ENCODE measurements at regions not wholly inside any gene's neighbourhood (a gene's known extent, or its start where the extent isn't known, plus 50 kb on each side); places are given as distances from the start of the nearest gene placed in this dataset.
A peak's percentile ranks its signal among the peaks of the same experiment; 100 is the strongest.

DNA sequence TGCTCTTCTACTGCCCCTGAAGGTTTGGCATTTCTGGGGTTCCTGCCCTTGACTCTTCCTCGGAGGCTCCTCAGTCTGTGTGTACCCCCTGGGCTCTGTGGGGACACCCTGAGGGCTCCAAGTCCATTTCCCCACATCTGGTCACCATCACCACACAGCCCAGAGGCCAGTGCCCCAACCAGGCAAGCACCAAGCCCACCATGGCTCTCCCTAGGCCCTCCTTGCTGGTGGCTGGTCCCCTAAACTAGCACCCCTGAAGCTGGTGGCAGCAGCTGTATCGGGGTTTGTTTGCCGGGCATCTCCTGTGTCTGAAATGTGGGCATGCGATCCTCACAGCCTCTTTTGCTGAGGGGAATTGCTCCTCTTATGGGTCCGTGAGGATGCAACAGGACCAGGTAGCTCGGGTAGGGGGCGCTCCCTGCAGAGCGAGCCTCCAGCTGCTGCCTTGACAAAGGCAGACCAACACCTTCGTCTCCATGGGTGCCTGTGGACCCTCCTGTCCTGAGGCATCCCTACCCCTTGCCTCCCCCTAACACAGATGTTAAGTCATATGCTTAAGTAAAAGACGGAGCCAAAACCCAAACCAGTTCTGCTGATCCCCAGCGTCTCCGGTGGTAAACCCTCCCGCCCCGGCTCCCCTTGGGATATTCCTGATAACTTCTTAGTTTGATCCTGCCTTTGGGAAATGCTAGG lies 138.9 kb upstream of the IRX4 start:
- 89% methylated on average over 12 of the region's 14 CpGs for WGBS (ENCODE audit: insufficient coverage)

DNA sequence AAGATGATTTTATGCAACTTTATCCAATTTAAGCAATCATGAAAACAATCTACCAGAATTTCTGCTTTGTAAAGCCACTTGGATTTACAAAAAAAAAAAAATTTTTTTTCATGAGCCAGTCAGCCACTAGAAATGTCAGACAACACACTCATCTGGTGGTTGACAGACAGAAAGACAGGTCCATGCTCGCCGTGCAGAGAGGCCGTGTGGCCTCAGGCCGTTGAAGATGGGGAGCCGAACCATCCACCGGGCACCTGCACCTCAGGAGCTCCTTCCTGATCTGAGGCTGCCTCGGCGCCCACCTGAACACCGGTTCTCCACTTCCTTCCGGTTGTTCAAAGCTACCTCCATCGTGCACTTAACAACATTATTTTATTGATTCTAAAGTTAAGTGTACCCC lies 138.0 kb upstream of the IRX4 start:
- H3K27me3 ChIP-seq (replicated peaks in 2 of 5; ENCODE audit: control insufficient read depth in 4 of 5, insufficient read depth in 5 of 5, low read length in 4 of 5), result peaks cover 0 to 13% (median 0%) of the 10 kb centered on the region in 5 experiments
- no peak for DNase-seq
- no peaks in the 10 kb centered on the region for H3K36me3 ChIP-seq (ENCODE audit: control insufficient read depth in 4 of 4, insufficient read depth in 4 of 4, low read length in 3 of 4)
- H3K4me3 ChIP-seq (ENCODE audit: control insufficient read depth in 1 of 7, extremely low read depth in 1 of 7, insufficient read depth in 4 of 7, low read depth in 2 of 7, low read length in 6 of 7), result no peak overlapping the region
- peaks cover 0 to 2% (median 0%) of the 10 kb centered on the region in 5 experiments for H3K9me3 ChIP-seq (ENCODE audit: control extremely low read depth in 1 of 5, control insufficient read depth in 4 of 5, insufficient read depth in 2 of 5, low read depth in 1 of 5, low read length in 4 of 5)
- CTCF ChIA-PET, result no interaction called here
- no peak overlapping the region for H3K27ac ChIP-seq (ENCODE audit: insufficient read depth in 1 of 2, low read depth in 1 of 2, low read length in 2 of 2, poor library complexity in 1 of 2, severe bottlenecking in 2 of 2)
- POLR2A ChIA-PET, result no interaction called here
- H3K4me1 ChIP-seq (ENCODE audit: control extremely low read depth in 1 of 4, control insufficient read depth in 4 of 4, insufficient read depth in 4 of 4, low read length in 3 of 4), result no peaks in the 10 kb centered on the region
- WGBS (ENCODE audit: insufficient coverage), result 96% methylated on average over 6 of the region's 11 CpGs

More for the DNA sequence above, 138.9 kb upstream of the IRX4 start:
- Histone ChIP-seq H3K27ac (ENCODE audit: insufficient read depth in 1 of 2, low read depth in 1 of 2, low read length in 2 of 2, poor library complexity in 1 of 2, severe bottlenecking in 2 of 2) (no peak overlapping the region), H3K36me3 (ENCODE audit: control insufficient read depth in 4 of 4, insufficient read depth in 4 of 4, low read length in 3 of 4) (no peaks in the 10 kb centered on the region), H3K27me3 (replicated peaks in 2 of 5; ENCODE audit: control insufficient read depth in 4 of 5, insufficient read depth in 5 of 5, low read length in 4 of 5) (peaks cover 0 to 13% (median 0%) of the 10 kb centered on the region in 5 experiments), H3K4me3 (ENCODE audit: control insufficient read depth in 1 of 7, extremely low read depth in 1 of 7, insufficient read depth in 4 of 7, low read depth in 2 of 7, low read length in 6 of 7) (no peak overlapping the region), H3K4me1 (ENCODE audit: control extremely low read depth in 1 of 4, control insufficient read depth in 4 of 4, insufficient read depth in 4 of 4, low read length in 3 of 4) (no peaks in the 10 kb centered on the region), H3K9me3 (ENCODE audit: control extremely low read depth in 1 of 5, control insufficient read depth in 4 of 5, insufficient read depth in 2 of 5, low read depth in 1 of 5, low read length in 4 of 5) (peaks cover 0 to 2% (median 0%) of the 10 kb centered on the region in 5 experiments)
- ChIA-PET POLR2A (no interaction called here), CTCF (no interaction called here)
- no peak for DNase-seq

- H3K9me3 ChIP-seq (ENCODE audit: control extremely low read depth in 1 of 5, control insufficient read depth in 4 of 5, insufficient read depth in 2 of 5, low read depth in 1 of 5, low read length in 4 of 5), result no peaks in the 10 kb centered on the region
- WGBS (ENCODE audit: insufficient coverage), result 85% methylated on average over 9 of the region's 9 CpGs
- no peak overlapping the region for H3K4me3 ChIP-seq (ENCODE audit: control insufficient read depth in 1 of 7, extremely low read depth in 1 of 7, insufficient read depth in 4 of 7, low read depth in 2 of 7, low read length in 6 of 7)
- no peaks in the 10 kb centered on the region for H3K36me3 ChIP-seq (ENCODE audit: control insufficient read depth in 4 of 4, insufficient read depth in 4 of 4, low read length in 3 of 4)
- ChIA-PET CTCF (no interaction called here), POLR2A (no interaction called here)
- peaks cover 0 to 15% (median 0%) of the 10 kb centered on the region in 5 experiments for H3K27me3 ChIP-seq (replicated peaks in 2 of 5; ENCODE audit: control insufficient read depth in 4 of 5, insufficient read depth in 5 of 5, low read length in 4 of 5)
- H3K4me1 ChIP-seq (ENCODE audit: control extremely low read depth in 1 of 4, control insufficient read depth in 4 of 4, insufficient read depth in 4 of 4, low read length in 3 of 4), result no peaks in the 10 kb centered on the region
- no peak overlapping the region for H3K27ac ChIP-seq (ENCODE audit: insufficient read depth in 1 of 2, low read depth in 1 of 2, low read length in 2 of 2, poor library complexity in 1 of 2, severe bottlenecking in 2 of 2)
- DNase-seq, result no peak
These were observed 137.0 kb upstream of the IRX4 start for GRCh38 chr5:2019716-2020115.

DNA sequence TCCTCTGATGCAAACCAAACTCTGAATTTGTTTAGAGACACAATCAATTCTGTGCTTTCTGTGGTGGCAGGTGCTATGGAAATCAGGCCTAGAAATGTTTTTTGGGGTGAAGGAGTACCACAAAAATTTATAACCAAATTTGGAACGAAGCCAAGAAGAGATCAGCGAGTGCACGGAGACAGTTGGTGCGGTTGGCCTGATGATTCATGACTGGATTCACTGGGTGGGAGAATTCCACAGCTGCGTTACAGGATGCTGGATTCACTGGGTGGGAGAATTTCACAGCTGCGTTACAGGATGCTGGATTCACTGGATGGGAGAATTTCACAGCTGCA lies 135.6 kb upstream of the IRX4 start:
- DNase-seq, result no peak
- Histone ChIP-seq H3K4me1 (ENCODE audit: control extremely low read depth in 1 of 4, control insufficient read depth in 4 of 4, insufficient read depth in 4 of 4, low read length in 3 of 4) (no peaks in the 10 kb centered on the region), H3K4me3 (ENCODE audit: control insufficient read depth in 1 of 7, extremely low read depth in 1 of 7, insufficient read depth in 4 of 7, low read depth in 2 of 7, low read length in 6 of 7) (no peak overlapping the region), H3K36me3 (ENCODE audit: control insufficient read depth in 4 of 4, insufficient read depth in 4 of 4, low read length in 3 of 4) (no peaks in the 10 kb centered on the region), H3K27ac (ENCODE audit: insufficient read depth in 1 of 2, low read depth in 1 of 2, low read length in 2 of 2, poor library complexity in 1 of 2, severe bottlenecking in 2 of 2) (no peak overlapping the region), H3K27me3 (replicated peaks in 2 of 5; ENCODE audit: control insufficient read depth in 4 of 5, insufficient read depth in 5 of 5, low read length in 4 of 5) (peaks cover 0 to 21% (median 0%) of the 10 kb centered on the region in 5 experiments), H3K9me3 (ENCODE audit: control extremely low read depth in 1 of 5, control insufficient read depth in 4 of 5, insufficient read depth in 2 of 5, low read depth in 1 of 5, low read length in 4 of 5) (no peaks in the 10 kb centered on the region)
- ChIA-PET POLR2A (no interaction called here), CTCF (no interaction called here)
- WGBS (ENCODE audit: insufficient coverage), result 87% methylated on average over 4 of the region's 6 CpGs

DNA sequence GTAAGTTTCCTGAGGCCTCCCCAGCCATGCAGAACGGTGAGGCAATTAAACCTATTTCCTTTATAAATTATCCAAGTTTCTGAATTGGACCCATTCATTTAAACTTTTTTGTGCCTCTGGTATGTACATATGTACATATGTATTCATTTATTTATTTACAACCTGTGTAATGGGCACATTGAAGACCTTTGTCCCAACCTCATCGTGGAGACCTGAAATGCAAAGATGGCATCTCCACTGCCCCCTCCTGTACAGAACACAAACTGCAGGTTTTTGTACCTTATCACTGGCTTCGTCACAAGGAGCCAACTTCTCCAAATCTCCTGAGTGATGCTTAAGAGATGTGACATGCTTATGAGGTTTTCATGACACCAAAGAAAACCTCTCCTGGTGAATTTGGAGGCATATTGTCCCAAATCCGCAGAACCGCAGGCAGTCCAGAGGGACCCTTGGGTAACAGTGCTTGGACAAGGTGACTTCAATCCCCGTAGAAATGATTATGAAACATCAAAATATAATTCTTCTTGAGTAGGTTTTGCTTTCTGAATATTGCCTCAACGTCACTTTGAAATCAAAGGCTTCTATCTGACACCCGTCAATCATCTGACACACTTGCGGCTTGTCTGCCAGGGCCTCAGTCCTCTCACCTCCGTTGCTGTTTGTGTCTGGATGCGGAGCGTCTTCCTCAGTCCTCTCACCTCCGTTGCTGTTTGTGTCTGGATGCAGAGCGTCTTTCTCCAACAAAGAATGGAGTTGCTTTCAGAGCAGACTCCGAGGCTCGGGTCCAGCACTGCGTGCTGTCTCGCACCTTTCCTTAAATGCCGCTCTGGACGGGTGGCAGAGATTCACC lies 135.0 kb upstream of the IRX4 start:
- H3K4me1 ChIP-seq (ENCODE audit: control extremely low read depth in 1 of 4, control insufficient read depth in 4 of 4, insufficient read depth in 4 of 4, low read length in 3 of 4), result no peaks in the 10 kb centered on the region
- CTCF ChIA-PET, result no interaction called here
- peak; percentile 21 to 64 (median 47) for DNase-seq
- no peak overlapping the region for H3K27ac ChIP-seq (ENCODE audit: insufficient read depth in 1 of 2, low read depth in 1 of 2, low read length in 2 of 2, poor library complexity in 1 of 2, severe bottlenecking in 2 of 2)
- POLR2A ChIA-PET, result no interaction called here
- H3K4me3 ChIP-seq (ENCODE audit: control insufficient read depth in 1 of 7, extremely low read depth in 1 of 7, insufficient read depth in 4 of 7, low read depth in 2 of 7, low read length in 6 of 7), result no peak overlapping the region
- 91% methylated on average over 14 of the region's 20 CpGs for WGBS (ENCODE audit: insufficient coverage)
- no peaks in the 10 kb centered on the region for H3K9me3 ChIP-seq (ENCODE audit: control extremely low read depth in 1 of 5, control insufficient read depth in 4 of 5, insufficient read depth in 2 of 5, low read depth in 1 of 5, low read length in 4 of 5)
- H3K36me3 ChIP-seq (ENCODE audit: control insufficient read depth in 4 of 4, insufficient read depth in 4 of 4, low read length in 3 of 4), result no peaks in the 10 kb centered on the region
- H3K27me3 ChIP-seq (replicated peaks in 2 of 5; ENCODE audit: control insufficient read depth in 4 of 5, insufficient read depth in 5 of 5, low read length in 4 of 5), result peaks cover 0 to 21% (median 0%) of the 10 kb centered on the region in 5 experiments

GRCh38 chr5:2015961-2016360 lies 133.2 kb upstream of the IRX4 start:
- Histone ChIP-seq H3K27me3 (replicated peaks in 2 of 5; ENCODE audit: control insufficient read depth in 4 of 5, insufficient read depth in 5 of 5, low read length in 4 of 5) (peaks cover 0 to 14% (median 3%) of the 10 kb centered on the region in 5 experiments), H3K27ac (ENCODE audit: insufficient read depth in 1 of 2, low read depth in 1 of 2, low read length in 2 of 2, poor library complexity in 1 of 2, severe bottlenecking in 2 of 2) (no peak overlapping the region), H3K36me3 (ENCODE audit: control insufficient read depth in 4 of 4, insufficient read depth in 4 of 4, low read length in 3 of 4) (no peaks in the 10 kb centered on the region), H3K9me3 (ENCODE audit: control extremely low read depth in 1 of 5, control insufficient read depth in 4 of 5, insufficient read depth in 2 of 5, low read depth in 1 of 5, low read length in 4 of 5) (no peaks in the 10 kb centered on the region), H3K4me3 (ENCODE audit: control insufficient read depth in 1 of 7, extremely low read depth in 1 of 7, insufficient read depth in 4 of 7, low read depth in 2 of 7, low read length in 6 of 7) (no peak overlapping the region), H3K4me1 (ENCODE audit: control extremely low read depth in 1 of 4, control insufficient read depth in 4 of 4, insufficient read depth in 4 of 4, low read length in 3 of 4) (no peaks in the 10 kb centered on the region)
- DNase-seq, result no peak
- ChIA-PET CTCF (interaction anchor here (1.2 kb wide), 1 partner anchor 330 kb away, joined by 3 read pairs; no protein-coding TSS in a partner anchor), POLR2A (no interaction called here)
- WGBS (ENCODE audit: insufficient coverage), result 70% methylated on average over 4 of the region's 8 CpGs
